ENCODE measurements at regions not wholly inside any gene's neighbourhood (a gene's known extent, or its start where the extent isn't known, plus 50 kb on each side); places are given as distances from the start of the nearest gene placed in this dataset.
"Not testable (repeated sequence)": the region's sequence is repeated elsewhere in the genome, so short reads cannot be mapped to it uniquely, and the experiment has no call there.

DNA sequence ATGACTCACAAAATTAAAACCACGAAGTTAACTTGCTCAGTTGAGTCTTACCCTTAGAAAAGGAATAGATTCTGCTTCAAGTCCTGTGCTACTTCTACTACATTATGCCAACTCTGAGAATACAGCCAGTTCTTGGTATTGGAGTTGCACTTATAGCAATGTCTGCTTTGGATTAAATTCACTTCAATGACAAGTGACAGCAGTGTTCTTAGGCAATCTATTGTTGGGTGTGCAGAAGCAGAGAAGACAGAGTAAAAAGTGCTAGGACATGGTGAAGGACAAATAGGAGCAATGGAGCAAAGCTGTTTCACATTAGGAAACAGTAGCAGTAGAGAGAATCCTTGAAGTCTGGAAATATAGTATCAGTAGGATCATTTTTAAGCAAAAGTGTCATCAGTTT lies 713.1 kb downstream of the SI start:
- DNase-seq: no peak

DNA sequence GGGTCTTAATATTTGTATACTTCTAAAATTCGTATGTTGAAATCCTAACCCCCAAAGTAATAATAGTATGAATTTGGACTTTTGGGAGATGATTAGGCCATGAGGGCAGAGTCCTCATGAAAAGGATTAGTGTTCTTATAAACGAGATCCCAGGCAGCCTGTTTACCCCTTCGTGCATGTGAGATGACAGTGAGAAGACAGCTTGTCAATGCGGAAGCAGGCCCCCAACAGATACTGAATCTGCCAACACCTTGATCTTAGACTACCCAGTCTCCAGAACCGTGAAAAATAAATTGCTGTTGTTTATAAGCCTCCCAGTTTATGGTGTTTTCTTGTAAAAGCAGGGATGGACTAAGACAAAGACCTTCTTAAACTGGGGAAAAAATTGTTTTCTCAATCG lies 714.2 kb downstream of the SI start:
- no peak for DNase-seq

DNA sequence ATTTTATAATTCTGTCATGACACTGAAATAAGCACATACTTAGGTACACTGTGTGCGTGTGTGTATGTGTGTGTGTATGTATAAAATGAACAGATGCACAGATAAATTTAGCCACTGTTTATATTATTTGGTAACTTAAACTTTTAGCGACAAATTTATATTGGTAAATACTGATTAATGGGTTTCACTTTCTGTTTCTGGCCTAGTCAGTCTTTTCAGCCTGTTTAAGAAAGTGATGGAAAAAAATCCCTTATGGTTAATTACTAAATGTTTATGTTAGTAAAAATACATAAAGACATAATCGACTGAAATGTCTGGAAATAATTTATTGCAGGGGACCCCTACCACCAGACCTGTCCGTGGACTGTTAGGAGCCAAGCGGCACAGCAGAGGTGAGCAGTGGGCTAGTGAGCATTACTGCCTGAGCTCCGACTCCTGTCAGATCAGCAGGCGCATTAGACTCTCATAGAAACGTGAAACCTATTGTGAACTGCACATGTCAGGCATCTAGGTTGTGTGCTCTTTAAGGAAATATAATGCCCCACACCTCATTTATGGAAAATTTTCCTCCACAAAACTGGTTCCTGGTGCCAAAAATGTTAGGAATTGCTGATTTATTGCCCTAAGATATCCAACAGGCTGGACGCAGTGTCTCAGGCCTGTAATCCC lies 717.4 kb downstream of the SI start:
- DNase-seq: no peak

DNA sequence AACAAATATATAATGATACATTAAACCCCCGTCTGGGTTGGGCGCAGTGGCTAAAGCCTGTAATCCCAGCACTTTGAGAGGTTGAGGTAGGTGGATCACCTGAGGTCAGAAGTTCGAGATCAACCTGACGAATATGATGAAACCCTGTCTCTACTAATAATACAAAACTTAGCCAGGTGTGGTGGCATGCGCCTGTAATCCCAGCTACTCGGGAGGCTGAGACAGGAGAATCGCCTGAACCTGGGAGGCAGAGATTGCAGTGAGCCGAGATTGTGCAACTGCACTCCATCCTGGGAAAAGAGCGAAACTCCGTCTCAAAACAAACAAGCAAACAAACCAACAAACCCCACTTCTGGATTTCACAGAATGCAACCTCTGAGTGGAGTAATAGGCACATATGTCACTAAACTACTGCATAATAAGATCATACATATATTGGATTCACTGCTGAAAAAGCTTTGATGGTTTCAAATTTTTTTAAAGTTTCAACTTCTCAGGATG lies 718.2 kb downstream of the SI start:
- no peak for DNase-seq

DNA sequence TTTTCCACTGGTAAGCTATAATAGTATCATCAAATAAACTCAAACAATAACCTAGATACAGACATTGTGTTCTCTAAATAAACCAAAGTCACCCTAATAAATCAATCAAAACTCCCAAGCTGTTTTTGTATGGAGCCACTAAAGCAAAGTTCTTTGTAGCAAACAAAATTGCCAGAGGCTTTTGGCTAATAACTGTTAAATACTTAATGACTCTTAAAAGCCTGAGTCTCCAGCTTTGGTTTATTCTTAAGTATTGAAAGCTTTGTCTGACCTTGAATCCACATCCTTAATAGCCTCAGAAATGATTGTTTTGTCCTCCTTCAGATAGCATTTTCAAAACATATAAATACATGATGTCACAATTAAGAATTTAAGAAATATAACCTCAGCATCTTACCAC lies 725.3 kb downstream of the SI start:
- DNase-seq: no peak

DNA sequence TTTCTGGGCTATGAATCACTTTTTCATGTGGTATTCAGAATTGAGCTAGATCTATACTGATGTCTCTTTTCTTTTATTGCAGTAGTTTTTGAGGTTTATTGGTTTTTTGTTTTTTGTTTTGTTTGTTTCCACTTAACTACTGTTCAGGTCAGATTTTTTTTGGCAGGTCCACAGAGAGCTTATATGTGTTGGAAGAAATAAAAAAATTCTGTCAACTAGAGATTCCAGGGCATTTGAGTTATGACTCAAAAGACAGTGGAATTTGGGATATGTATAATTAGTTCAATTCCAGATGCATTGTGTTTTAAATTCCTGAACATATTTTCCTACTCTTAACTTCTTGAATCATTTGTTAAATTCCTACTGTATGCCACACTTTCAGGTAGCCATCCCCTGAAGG lies 727.2 kb downstream of the SI start:
- DNase-seq: no peak

DNA sequence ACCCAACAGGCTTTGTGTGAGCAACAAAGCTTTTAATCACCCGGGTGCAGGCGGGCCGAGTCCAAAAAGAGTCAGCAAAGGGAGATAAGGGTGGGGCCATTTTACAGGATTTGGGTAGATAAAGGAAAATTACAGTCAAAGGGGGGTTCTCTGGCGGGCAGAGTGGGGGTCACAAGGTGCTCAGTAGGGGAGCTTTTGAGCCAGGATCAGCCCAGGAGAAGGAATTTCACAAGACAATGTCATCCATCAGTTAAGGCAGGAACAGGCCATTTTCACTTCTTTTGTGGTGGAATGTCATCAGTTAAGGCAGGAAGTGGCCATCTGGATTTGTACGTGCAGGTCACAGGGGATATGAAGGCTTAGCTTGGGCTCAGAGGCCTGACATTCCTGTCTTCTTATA lies 736.1 kb downstream of the SI start:
- not testable (repeated sequence) for DNase-seq

DNA sequence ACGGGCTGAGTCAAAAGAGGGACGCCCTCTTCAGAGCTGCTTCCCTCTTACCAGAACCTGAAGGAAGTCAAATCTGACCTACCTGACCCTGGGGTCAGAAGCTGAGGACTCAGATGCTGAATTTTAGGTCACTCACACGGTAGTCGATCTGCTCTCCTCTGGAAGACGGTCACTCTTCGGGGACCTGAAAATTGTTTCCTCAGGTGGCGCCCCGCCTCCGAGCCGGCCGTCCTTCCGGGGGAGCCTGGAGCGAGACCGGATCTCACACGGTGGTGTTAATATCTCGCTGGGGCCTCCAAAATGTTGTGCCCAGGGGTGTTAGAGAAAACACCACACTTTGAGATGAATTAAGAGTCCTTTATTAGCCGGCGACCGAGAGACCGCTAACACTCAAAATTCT lies 737.2 kb downstream of the SI start:
- no peak for DNase-seq

DNA sequence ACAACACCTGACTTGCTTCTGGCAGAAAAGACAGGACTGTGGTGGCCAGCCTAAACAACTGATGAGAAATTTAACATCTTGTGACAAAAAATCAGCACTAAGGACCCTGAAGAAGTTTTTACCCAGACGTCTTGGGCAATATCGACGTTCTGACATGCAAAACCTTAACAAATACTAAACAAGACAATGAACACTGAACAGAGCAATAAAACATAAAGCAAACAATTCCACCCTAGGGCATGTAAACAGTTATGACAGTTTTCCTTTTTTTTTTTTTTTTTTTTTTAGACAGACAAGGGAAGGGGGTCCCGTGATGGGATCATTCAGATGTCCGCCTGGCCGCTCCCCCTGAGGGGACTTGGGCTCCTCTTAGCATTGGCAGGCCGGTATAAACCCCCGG lies 738.0 kb downstream of the SI start:
- DNase-seq: no peak

DNA sequence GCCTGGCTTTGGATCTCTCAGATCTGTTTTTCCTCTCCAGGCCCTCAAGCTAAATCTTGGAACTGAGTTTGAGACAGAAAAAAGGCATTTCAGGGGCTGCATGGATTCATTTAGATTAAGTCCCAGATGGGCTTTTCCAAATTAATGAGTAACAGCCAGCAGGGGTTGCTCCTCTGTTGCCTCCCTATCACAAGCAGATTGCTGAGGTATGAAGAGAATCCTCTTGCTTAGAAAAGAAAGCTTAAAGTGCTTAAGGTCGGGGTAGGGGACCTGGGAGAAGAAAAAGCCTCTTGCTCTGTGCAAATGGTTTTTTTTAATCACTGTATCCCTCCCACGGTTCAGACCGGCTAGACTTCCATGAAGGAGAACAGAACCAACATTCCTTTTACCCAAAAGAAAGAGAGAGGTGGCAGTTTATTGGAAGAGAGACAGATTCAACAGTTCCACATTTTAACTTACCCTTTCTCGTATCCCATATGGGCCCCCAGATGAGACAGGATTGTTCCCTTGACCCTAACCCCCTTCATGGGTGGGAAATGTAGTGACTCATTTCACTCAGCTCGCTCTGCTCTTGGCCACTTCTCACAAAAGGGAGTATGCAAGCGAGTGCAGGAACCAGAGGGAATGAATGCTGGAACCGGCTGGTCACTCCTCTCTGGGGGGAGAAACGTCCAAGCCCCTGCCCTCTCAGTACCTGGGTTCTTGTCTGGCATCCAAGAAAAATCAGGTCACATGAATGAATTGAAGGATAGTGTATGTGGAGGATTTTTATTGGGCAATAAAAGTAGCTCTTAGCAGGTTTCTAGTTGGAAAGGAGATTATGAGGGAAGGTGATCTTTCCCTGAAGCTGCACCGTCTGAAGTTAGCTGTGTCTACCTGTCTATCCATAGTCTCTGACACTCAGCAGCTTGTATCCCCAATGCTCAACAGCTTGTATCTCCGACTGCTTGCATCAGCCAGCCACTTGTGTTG lies 745.2 kb downstream of the SI start:
- no peak for DNase-seq

DNA sequence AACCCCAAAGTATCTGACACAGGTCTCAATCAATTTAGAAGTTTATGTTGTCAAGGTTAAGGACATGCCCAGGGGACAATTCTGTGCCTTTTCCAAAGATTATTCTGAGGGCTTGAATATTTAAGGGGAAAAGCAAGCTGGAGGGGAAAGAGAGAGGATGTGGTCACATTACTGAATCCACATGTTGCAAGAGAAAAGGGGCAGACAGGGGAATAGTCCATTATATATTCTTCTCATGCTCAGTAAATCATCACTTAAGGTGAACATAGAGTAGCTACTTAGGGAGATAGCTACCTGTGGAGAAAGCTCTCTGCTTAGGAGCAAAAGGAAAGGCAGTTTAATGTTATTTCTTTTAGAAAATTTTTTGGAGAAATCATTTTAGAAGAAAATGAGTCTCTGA lies 751.6 kb downstream of the SI start:
- no peak for DNase-seq

DNA sequence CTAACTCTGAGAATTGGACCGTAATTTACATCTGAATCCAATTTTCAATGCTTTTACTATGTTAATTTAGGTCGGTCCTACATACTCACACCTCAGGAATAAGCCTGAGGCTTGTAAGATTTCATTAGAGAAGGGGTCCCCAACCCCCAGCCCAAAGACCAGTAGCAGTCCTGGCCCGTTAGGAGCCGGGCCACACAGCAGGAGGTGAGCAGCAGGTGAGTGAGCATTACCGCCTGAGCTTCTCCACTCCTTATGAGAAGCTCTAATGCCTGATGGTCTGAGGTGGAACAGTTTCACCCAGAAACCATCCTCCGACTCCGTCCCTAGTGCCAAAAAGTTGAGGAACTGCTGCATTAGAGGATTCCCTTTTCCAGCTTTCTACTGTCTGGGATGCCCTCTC lies 757.3 kb downstream of the SI start:
- DNase-seq: no peak

DNA sequence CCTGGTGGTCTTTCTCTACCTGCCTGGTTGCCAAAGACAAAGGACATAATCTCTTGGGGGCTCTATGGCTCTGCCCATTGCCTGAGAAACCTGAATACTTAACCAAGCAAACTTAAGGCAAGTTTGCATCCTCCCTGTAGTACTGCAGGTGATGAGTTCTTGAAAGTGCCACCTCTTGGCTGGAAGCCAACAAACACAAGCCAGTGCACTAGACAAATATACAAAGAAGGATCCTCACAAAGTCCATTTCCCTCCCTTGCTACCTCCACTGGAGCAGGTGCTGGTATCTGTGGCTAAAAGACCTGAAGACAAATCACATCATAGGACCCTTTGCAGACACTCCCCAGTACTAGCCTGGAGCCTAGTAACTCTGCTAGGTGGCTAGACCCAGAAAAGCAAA lies 772.3 kb downstream of the SI start:
- no peak for DNase-seq

DNA sequence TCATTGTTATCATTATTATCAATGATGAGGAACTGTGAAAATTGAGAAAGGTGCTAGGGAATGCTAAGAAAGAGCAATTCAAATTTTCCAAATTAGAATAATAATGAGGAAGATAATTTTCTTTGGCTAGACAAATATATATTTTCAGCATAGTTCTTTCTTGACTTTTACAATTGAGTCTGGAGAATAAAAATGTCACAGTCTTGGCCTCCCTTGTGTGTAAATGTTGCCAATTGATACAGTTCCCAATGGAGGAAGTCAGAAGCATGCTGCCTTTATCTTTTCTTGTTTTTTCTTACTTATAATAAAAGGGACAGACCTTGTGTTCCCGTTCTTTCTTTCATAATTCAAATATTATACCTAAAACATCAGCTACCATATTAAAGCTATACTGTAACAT lies 774.4 kb downstream of the SI start:
- DNase-seq: no peak

DNA sequence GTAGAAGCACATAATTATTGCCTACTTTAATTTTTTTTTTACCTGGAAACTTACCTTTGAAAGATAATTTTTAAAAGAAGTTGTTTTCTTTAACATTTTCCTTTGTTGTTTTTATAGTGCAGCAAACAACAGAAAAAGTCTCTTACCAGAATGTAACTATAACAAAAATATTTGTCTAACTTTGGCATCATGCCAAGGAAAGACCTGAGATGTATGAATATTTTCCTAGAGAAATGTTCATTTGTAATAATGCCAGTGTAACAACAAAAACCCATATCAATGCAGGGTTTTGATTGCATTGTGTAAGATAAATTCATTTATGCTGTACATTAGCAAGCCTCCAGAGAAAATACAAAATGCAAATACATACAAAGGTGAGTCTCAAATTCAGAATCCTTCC lies 775.7 kb downstream of the SI start:
- no peak for DNase-seq

DNA sequence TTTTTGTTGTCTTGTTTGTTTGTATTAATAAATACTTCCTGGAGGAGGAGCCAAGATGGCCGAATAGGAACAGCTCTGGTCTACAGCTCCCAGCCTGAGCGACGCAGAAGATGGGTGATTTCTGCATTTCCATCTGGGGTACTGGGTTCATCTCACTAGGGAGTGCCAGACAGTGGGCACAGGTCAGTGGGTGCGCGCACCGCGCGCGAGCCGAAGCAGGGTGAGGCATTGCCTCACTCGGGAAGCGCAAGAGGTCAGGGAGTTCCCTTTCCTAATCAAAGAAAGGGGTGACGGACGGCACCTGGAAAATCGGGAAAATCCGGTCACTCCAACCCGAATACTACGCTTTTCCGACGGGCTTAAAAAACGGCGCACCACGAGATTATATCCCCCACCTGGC lies 786.8 kb downstream of the SI start:
- not testable (repeated sequence) for DNase-seq

DNA sequence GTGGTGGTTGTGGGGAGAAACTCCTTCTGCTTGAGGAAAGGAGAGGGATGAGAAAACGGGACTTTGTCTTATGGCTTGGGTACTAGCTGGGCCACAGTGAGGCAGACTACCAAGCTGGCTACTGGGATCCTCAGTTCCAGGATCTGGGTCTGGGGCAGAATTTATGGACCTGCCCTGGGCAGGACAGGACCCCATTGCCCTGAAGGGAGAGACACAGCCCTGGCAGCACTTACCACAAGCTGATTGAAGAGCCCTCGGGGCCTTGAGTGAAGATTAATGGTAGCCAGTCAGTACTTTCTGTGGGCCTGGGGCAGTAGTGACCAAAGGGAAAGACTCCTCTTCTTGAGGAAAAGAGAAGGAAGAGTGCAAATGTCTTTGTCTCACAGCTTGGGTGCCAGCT lies 799.7 kb downstream of the SI start:
- DNase-seq: no peak

DNA sequence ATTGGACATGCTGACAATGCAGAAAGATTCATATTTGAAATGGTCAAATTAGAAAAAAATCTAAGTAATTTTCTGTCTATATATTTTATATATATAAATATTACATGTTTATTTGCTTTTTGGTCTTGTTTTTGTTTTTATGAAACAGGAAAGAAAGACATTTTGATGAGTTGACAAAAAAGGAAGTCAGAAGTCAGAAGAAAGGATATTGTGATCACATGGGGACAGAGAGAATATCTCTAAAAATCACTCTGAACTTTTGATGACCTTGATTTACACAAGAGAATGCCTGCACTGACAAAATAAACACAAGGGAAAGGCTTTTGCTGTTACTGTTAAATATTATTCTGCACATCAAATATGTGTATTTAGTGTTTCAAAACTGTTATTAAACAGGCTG lies 811.2 kb downstream of the SI start:
- DNase-seq: no peak

DNA sequence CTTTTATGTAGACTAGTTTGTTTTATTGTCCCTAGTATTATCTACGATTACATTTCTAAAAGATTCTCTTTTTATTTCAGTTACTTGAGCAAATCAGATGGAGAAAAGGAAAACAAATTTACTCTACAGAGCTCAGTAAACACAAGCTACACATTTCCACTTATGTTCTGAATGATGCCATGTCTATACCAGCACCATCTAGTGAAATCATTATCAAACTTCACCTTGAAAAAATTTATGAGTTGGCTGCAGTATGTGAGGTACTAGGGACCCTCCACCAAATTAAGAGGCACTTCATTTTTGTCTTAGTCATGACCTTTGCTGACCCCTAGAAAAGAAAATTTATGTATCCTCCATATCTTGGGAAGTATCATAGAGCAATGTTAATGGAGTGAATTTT lies 827.4 kb downstream of the SI start:
- DNase-seq: no peak

DNA sequence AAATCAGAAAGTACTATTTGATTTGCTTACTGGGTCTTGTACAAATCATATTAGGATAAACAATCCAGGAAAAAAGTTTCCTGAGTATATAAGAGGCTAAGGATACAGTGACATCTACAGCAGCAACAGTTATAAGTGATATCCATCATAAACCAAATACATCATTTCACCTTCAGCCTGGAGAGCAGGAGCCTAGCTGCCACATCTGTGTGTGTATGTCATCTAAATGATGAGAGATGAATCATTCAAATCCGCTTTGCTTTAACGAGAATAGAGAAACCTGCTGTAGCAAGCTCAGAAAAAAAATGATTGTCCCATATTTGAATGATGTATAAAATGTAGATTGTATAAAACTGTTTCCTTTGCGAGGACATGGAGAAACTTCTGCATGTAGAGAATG lies 841.4 kb downstream of the SI start:
- DNase-seq: no peak

DNA sequence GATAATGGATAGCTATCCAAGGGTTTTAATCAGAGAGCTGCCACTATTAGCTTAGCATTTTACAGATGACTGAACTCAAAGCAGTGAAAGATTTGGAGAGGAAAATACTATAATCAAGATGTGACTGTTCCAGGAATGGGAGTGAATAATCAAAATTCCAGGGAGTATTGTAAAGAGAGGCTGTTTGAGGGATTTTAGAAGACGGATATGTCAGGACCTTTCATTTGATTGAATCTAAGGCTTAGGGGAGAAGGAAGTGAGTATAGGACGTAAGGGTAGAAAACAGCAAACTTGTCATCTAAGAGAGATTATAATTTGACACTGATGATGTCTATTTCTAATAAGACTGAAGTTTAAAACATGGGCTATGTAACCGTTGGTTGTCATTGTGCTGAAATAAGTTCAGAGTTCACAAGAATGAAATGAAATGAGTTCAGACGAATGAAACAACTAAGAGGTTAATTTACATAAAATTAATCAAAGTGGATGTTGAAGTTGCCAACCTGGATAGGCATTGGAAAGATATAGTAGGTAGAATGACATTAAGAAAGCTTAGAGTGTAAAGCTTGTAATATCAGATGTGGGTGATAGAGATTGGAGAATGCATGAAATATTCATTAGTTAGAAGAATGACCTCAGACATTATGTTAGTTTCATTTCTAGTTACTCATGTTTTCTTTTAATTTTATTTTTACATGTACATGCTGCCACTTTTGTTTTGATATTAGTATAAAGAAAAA lies 842.8 kb downstream of the SI start:
- no peak for DNase-seq

DNA sequence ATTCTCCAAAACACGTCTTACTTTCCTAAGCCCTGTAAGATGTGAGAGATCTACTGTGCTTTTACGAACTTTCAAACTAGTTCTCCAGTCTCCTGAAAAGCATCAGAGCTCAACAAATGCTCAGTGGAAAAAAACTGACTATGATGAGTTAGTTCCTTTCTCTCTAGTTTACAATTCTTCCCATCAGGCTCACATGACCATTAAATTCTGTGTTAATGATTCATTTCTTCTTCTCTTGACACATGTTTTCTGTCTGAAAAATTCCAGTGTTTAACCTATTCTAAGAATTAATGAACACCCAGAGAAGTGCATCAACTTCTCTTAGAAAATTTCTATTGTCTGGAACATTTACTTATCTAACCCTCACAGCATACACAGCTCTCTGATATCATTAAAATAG lies 844.3 kb downstream of the SI start:
- DNase-seq: no peak

DNA sequence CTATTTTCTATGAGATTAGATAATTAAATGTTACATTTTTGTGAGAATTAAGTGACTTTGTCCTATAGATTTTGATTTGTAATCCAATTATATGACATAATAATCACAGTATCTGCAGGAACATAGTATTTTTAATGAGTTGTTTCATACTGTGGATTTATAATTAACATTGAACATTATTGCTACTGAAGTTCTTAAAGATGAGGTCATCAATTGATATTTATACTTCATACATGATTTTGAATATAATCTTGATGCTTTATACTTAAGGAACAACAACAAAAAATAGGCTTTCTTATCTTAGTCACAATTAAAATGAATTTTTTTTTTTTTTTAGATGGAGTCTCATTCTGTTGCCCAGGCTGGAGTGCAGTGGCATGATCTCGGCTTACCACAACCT lies 846.6 kb downstream of the SI start:
- no peak for DNase-seq

Data from amniotic stem cell (primary cell).